ENCODE measurements at regions not wholly inside any gene's neighbourhood (a gene's known extent, or its start where the extent isn't known, plus 50 kb on each side); places are given as distances from the start of the nearest gene placed in this dataset.

DNA sequence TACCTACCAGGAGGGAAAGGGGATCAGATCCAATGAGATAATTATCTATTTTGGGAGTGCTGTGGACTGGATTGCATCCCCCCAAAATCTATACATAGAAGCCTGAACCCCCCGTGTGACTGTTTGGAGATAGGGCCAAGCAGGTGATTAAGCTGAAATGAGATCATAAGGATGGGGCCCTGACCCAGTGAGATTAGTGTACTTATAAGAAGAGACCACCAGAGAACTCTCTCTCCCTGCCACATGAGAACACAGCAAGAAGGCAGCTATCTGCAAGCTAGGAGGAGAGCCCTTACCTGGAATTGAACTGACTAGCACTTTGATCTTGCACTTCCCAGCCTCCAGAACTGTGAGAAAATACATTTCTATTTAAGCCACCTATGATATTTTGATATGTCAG lies 132.2 kb upstream of the NOX3 start (continued):
- TF ChIP-seq, protein P1, sequence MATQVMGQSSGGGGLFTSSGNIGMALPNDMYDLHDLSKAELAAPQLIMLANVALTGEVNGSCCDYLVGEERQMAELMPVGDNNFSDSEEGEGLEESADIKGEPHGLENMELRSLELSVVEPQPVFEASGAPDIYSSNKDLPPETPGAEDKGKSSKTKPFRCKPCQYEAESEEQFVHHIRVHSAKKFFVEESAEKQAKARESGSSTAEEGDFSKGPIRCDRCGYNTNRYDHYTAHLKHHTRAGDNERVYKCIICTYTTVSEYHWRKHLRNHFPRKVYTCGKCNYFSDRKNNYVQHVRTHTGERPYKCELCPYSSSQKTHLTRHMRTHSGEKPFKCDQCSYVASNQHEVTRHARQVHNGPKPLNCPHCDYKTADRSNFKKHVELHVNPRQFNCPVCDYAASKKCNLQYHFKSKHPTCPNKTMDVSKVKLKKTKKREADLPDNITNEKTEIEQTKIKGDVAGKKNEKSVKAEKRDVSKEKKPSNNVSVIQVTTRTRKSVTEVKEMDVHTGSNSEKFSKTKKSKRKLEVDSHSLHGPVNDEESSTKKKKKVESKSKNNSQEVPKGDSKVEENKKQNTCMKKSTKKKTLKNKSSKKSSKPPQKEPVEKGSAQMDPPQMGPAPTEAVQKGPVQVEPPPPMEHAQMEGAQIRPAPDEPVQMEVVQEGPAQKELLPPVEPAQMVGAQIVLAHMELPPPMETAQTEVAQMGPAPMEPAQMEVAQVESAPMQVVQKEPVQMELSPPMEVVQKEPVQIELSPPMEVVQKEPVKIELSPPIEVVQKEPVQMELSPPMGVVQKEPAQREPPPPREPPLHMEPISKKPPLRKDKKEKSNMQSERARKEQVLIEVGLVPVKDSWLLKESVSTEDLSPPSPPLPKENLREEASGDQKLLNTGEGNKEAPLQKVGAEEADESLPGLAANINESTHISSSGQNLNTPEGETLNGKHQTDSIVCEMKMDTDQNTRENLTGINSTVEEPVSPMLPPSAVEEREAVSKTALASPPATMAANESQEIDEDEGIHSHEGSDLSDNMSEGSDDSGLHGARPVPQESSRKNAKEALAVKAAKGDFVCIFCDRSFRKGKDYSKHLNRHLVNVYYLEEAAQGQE (IDR thresholded peaks at IDR 0.05; ENCODE audit: unreplicated experiment): no peak
- TF ChIP-seq ZNF114 (CRISPR knock-in tag; IDR thresholded peaks at IDR 0.05): no peak
- no peak for TF ChIP-seq NANOG (IDR thresholded peaks at IDR 0.05; ENCODE audit: borderline replicate concordance)
- no peak for TF ChIP-seq POLR2AphosphoS5 (IDR thresholded peaks at IDR 0.05; ENCODE audit: low read depth)
- TF ChIP-seq, protein P2, sequence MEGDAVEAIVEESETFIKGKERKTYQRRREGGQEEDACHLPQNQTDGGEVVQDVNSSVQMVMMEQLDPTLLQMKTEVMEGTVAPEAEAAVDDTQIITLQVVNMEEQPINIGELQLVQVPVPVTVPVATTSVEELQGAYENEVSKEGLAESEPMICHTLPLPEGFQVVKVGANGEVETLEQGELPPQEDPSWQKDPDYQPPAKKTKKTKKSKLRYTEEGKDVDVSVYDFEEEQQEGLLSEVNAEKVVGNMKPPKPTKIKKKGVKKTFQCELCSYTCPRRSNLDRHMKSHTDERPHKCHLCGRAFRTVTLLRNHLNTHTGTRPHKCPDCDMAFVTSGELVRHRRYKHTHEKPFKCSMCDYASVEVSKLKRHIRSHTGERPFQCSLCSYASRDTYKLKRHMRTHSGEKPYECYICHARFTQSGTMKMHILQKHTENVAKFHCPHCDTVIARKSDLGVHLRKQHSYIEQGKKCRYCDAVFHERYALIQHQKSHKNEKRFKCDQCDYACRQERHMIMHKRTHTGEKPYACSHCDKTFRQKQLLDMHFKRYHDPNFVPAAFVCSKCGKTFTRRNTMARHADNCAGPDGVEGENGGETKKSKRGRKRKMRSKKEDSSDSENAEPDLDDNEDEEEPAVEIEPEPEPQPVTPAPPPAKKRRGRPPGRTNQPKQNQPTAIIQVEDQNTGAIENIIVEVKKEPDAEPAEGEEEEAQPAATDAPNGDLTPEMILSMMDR (conservative IDR thresholded peaks at IDR 0.05; ENCODE audit: low read depth in 2 of 2): no peak
- TF ChIP-seq ZNF331 (CRISPR knock-in tag; IDR thresholded peaks at IDR 0.05; ENCODE audit: low read depth): no peak
- no peak for TF ChIP-seq CREB1 (CRISPR knock-in tag; IDR thresholded peaks at IDR 0.05; ENCODE audit: low read depth)
- no peak for TF ChIP-seq STAT1 (IDR thresholded peaks at IDR 0.05; ENCODE audit: unreplicated experiment)
- TF ChIP-seq EZH2 (IDR thresholded peaks at IDR 0.05; ENCODE audit: low read depth, unreplicated experiment): no peak

DNA sequence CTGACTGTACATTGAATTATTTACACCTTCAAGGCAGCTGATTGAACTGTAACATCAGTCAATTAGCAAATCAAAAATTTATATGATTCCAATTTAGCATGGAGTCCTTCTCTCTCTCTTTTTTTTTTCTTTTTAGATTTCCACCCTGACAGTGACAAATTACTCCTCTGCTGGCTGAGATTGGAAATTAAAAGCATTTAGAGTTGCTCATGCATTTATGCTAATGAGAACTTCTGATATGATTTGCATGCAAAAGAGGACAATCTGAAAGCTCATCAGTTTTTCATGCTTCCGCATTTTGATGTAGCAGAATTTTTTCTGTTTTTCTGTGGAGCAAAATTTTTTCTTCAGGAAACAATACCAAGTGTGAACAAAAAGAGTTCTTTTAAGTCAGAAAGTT lies 130.5 kb upstream of the NOX3 start:
- Mint-ChIP-seq H3K36me3 (ENCODE audit: low read depth) (no peaks in the 10 kb centered on the region), H3K4me1 (peaks cover 10% of the 10 kb centered on the region), H3K27ac (peak overlapping the region; percentile 76; the same call in 1 of the 2 replicates), H3K4me3 (no peak overlapping the region), H3K27me3 (ENCODE audit: insufficient read depth, low read depth, poor library complexity) (no peaks in the 10 kb centered on the region), H3K9me3 (no peaks in the 10 kb centered on the region; the same call in 2 of the 3 replicates)
- Histone ChIP-seq H3K27me3 (ENCODE audit: insufficient read depth) (no peaks in the 10 kb centered on the region), H3K79me2 (replicated peaks; ENCODE audit: insufficient read depth) (no peaks in the 10 kb centered on the region), H2AFZ (no peak overlapping the region), H3K27ac (ENCODE audit: low read depth) (no peak overlapping the region), H3K4me1 (ENCODE audit: insufficient read depth) (peaks cover 9% of the 10 kb centered on the region), H3K9me2 (ENCODE audit: insufficient read depth) (no peaks in the 10 kb centered on the region; the same call in 1 of the 2 replicates), H3K4me2 (no peak overlapping the region), H3F3A (replicated peaks; ENCODE audit: low read depth) (no peaks in the 10 kb centered on the region), H3K4me3 (no peak overlapping the region), H3K36me3 (ENCODE audit: insufficient read depth) (no peaks in the 10 kb centered on the region), H4K20me1 (replicated peaks; ENCODE audit: insufficient read depth) (no peaks in the 10 kb centered on the region)
- ATAC-seq (no peak), DNase-seq (ENCODE audit: low spot score) (no peak)
- TF ChIP-seq POLR2AphosphoS5 (IDR thresholded peaks at IDR 0.05; ENCODE audit: low read depth) (no peak), EZH2phosphoT487 (IDR thresholded peaks at IDR 0.05; ENCODE audit: unreplicated experiment) (no peak)

Measured in GM23338 (cell line).